HG03095 (cell line): ENCODE measurements at regions not wholly inside any gene's neighbourhood (a gene's known extent, or its start where the extent isn't known, plus 50 kb on each side); places are given as distances from the start of the nearest gene placed in this dataset.

Experiments used
- ATAC-seq: cut with Tn5 transposase; IDR thresholded peaks from one replicate; pipeline ENCODE4 v1.9.1; 2021; ENCODE audit warnings: moderate library complexity; ENCODE audit not compliant: unreplicated experiment

- ATAC-seq, result no peak
These were observed 126.2 kb upstream of the ARID1B start for GRCh38 chr6:156650896-156651390.

- no peak for ATAC-seq
These were observed 128.6 kb upstream of the ARID1B start for GRCh38 chr6:156648616-156649015.

- no peak for ATAC-seq
These were observed 129.2 kb upstream of the ARID1B start for GRCh38 chr6:156647991-156648390.

- no peak for ATAC-seq
These were observed 129.9 kb upstream of the ARID1B start for GRCh38 chr6:156647140-156647784.

GRCh38 chr6:156646496-156646895, 130.7 kb upstream of the ARID1B start:
- ATAC-seq, result no peak

GRCh38 chr6:156645097-156645496, 132.1 kb upstream of the ARID1B start:
- ATAC-seq, result no peak

- no peak for ATAC-seq
These were observed 138.0 kb upstream of the ARID1B start for GRCh38 chr6:156639009-156639721.

- no peak for ATAC-seq
These were observed 138.6 kb upstream of the ARID1B start for GRCh38 chr6:156638581-156638980.

GRCh38 chr6:156634951-156635371, 142.2 kb upstream of the ARID1B start:
- no peak for ATAC-seq

- no peak for ATAC-seq
These were observed 143.1 kb upstream of the ARID1B start for GRCh38 chr6:156634048-156634447.

GRCh38 chr6:156633291-156633690, 143.9 kb upstream of the ARID1B start:
- no peak for ATAC-seq

- ATAC-seq, result no peak
These were observed 146.4 kb upstream of the ARID1B start for GRCh38 chr6:156630613-156631302.

GRCh38 chr6:156628805-156629204, 148.4 kb upstream of the ARID1B start:
- no peak for ATAC-seq

GRCh38 chr6:156627524-156627923, 149.7 kb upstream of the ARID1B start:
- no peak for ATAC-seq

- no peak for ATAC-seq
These were observed 155.0 kb upstream of the ARID1B start for GRCh38 chr6:156622185-156622584.

GRCh38 chr6:156620331-156620730, 156.8 kb upstream of the ARID1B start:
- no peak for ATAC-seq

GRCh38 chr6:156618600-156619205, 158.5 kb upstream of the ARID1B start:
- no peak for ATAC-seq

GRCh38 chr6:156617941-156618340, 159.2 kb upstream of the ARID1B start:
- ATAC-seq, result no peak

- no peak for ATAC-seq
These were observed 159.8 kb upstream of the ARID1B start for GRCh38 chr6:156617376-156617775.

- no peak for ATAC-seq
These were observed 160.7 kb upstream of the ARID1B start for GRCh38 chr6:156616495-156616894.

- ATAC-seq, result no peak
These were observed 163.2 kb upstream of the ARID1B start for GRCh38 chr6:156613996-156614395.
